ENCODE measurements at regions not wholly inside any gene's neighbourhood (a gene's known extent, or its start where the extent isn't known, plus 50 kb on each side); places are given as distances from the start of the nearest gene placed in this dataset.

GRCh38 chr3:71912839-71913495, 128.0 kb upstream of the PROK2 start:
- no peak for FAIRE-seq
- DNase-seq (ENCODE audit: insufficient read length, low spot score), result no peak
- TF ChIP-seq POU2F2 (IDR thresholded peaks at IDR 0.05; ENCODE audit: low read depth, low read length), result no peak
- no peak for TF ChIP-seq POLR2A (IDR thresholded peaks at IDR 0.05; ENCODE audit: low read depth, low read length)
- TF ChIP-seq SPI1 (IDR thresholded peaks at IDR 0.05; ENCODE audit: low read depth, low read length), result no peak
- no peak for TF ChIP-seq TAF1 (IDR thresholded peaks at IDR 0.05; ENCODE audit: low read depth, low read length)
- no peak for TF ChIP-seq POLR2AphosphoS5 (IDR thresholded peaks at IDR 0.05; ENCODE audit: low read depth, low read length)

DNA sequence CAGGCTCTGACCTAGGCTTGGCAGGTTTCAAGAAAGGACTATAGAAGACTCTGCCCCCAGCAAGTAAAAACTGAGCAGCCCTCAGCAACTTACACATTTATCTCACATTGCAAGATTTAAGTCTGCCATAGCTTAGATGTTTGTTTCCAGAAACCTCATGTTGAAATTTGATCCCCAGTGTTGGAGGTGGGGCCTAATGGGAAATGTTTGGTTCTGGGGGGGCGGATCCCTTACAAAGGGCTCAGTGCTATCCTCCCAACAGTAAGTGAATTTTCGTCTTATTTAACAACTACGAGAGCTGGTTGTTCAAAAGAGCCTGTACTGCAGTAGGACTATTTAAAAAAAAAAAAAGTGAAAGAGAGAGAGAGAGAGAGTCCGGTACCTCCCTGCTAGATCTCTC, 125.2 kb upstream of the PROK2 start:
- FAIRE-seq, result no peak
- TF ChIP-seq POU2F2 (IDR thresholded peaks at IDR 0.05; ENCODE audit: low read depth, low read length), result no peak
- no peak for TF ChIP-seq POLR2A (IDR thresholded peaks at IDR 0.05; ENCODE audit: low read depth, low read length)
- no peak for TF ChIP-seq POLR2AphosphoS5 (IDR thresholded peaks at IDR 0.05; ENCODE audit: low read depth, low read length)
- no peak for TF ChIP-seq PAX5 (IDR thresholded peaks at IDR 0.05; ENCODE audit: insufficient read depth, low read length, severe bottlenecking)
- TF ChIP-seq TAF1 (IDR thresholded peaks at IDR 0.05; ENCODE audit: low read depth, low read length), result no peak
- no peak for TF ChIP-seq SPI1 (IDR thresholded peaks at IDR 0.05; ENCODE audit: low read depth, low read length)
- DNase-seq (ENCODE audit: insufficient read length, low spot score), result no peak

DNA sequence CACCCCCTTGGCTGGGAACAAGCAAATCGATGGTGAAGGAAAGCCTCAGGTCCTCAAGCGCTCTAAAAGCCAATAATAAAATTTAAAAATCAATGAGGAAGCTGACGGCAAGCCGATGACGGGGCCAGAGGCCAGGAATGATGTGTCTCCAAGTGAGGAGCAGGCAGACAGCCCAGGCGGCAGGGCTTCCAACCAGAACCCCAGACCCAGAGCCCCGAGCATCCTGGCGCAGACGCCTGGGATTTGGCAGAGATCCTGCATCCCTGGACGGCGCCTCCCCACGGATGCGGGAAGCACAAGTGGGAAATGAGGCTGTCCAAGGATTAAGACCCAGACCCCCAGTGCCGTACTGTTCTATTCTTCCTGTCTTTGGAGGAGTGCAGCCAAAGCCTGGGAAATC, 123.0 kb upstream of the PROK2 start:
- no peak for TF ChIP-seq POLR2A (IDR thresholded peaks at IDR 0.05; ENCODE audit: low read depth, low read length)
- no peak for TF ChIP-seq POU2F2 (IDR thresholded peaks at IDR 0.05; ENCODE audit: low read depth, low read length)
- no peak for TF ChIP-seq PAX5 (IDR thresholded peaks at IDR 0.05; ENCODE audit: insufficient read depth, low read length, severe bottlenecking)
- TF ChIP-seq SPI1 (IDR thresholded peaks at IDR 0.05; ENCODE audit: low read depth, low read length), result no peak
- TF ChIP-seq TAF1 (IDR thresholded peaks at IDR 0.05; ENCODE audit: low read depth, low read length), result no peak
- no peak for TF ChIP-seq POLR2AphosphoS5 (IDR thresholded peaks at IDR 0.05; ENCODE audit: low read depth, low read length)
- no peak for DNase-seq (ENCODE audit: insufficient read length, low spot score)
- FAIRE-seq, result no peak

- DNase-seq (ENCODE audit: insufficient read length, low spot score) (no peak), FAIRE-seq (no peak)
- TF ChIP-seq POLR2AphosphoS5 (IDR thresholded peaks at IDR 0.05; ENCODE audit: low read depth, low read length) (no peak), TAF1 (IDR thresholded peaks at IDR 0.05; ENCODE audit: low read depth, low read length) (no peak), SPI1 (IDR thresholded peaks at IDR 0.05; ENCODE audit: low read depth, low read length) (no peak), PAX5 (IDR thresholded peaks at IDR 0.05; ENCODE audit: insufficient read depth, low read length, severe bottlenecking) (no peak), POLR2A (IDR thresholded peaks at IDR 0.05; ENCODE audit: low read depth, low read length) (no peak), POU2F2 (IDR thresholded peaks at IDR 0.05; ENCODE audit: low read depth, low read length) (no peak)
Observed at GRCh38 chr3:71906976-71907375, 122.0 kb upstream of the PROK2 start.

GRCh38 chr3:71905426-71905825, 120.5 kb upstream of the PROK2 start:
- FAIRE-seq, result peak; percentile 23
- TF ChIP-seq TAF1 (IDR thresholded peaks at IDR 0.05; ENCODE audit: low read depth, low read length) (no peak), POLR2AphosphoS5 (IDR thresholded peaks at IDR 0.05; ENCODE audit: low read depth, low read length) (no peak), PAX5 (IDR thresholded peaks at IDR 0.05; ENCODE audit: insufficient read depth, low read length, severe bottlenecking) (no peak), POU2F2 (IDR thresholded peaks at IDR 0.05; ENCODE audit: low read depth, low read length) (no peak), POLR2A (IDR thresholded peaks at IDR 0.05; ENCODE audit: low read depth, low read length) (no peak), SPI1 (IDR thresholded peaks at IDR 0.05; ENCODE audit: low read depth, low read length) (peak; percentile 66)
- DNase-seq (ENCODE audit: insufficient read length, low spot score), result peak; percentile 29

DNA sequence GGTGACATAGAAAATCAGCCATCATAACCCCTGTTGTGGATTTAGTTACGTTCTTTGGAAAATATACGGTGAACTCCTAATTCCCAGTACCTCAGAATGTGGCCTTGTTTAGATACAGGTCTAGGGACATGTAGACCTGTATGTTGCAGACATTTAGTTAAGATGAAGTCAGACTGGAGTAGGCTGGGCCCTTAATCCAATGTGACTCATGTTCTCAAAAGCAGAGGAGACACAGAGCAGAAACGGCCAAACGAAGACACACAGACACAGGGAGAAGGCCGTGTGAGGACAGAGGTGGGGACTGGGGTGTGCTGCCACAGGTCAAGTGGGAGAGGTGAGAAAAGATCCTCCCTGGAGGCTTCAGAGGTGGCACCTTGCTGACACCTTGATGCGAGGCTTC, 119.0 kb upstream of the PROK2 start:
- TF ChIP-seq PAX5 (IDR thresholded peaks at IDR 0.05; ENCODE audit: insufficient read depth, low read length, severe bottlenecking), result no peak
- TF ChIP-seq POLR2A (IDR thresholded peaks at IDR 0.05; ENCODE audit: low read depth, low read length), result no peak
- no peak for TF ChIP-seq TAF1 (IDR thresholded peaks at IDR 0.05; ENCODE audit: low read depth, low read length)
- no peak for TF ChIP-seq POLR2AphosphoS5 (IDR thresholded peaks at IDR 0.05; ENCODE audit: low read depth, low read length)
- DNase-seq (ENCODE audit: insufficient read length, low spot score) (no peak), FAIRE-seq (peak; percentile 38)

- no peak for DNase-seq (ENCODE audit: insufficient read length, low spot score)
- no peak for FAIRE-seq
- TF ChIP-seq POLR2A (IDR thresholded peaks at IDR 0.05; ENCODE audit: low read depth, low read length) (no peak), TAF1 (IDR thresholded peaks at IDR 0.05; ENCODE audit: low read depth, low read length) (no peak), POU2F2 (IDR thresholded peaks at IDR 0.05; ENCODE audit: low read depth, low read length) (no peak), PAX5 (IDR thresholded peaks at IDR 0.05; ENCODE audit: insufficient read depth, low read length, severe bottlenecking) (no peak), POLR2AphosphoS5 (IDR thresholded peaks at IDR 0.05; ENCODE audit: low read depth, low read length) (no peak), SPI1 (IDR thresholded peaks at IDR 0.05; ENCODE audit: low read depth, low read length) (no peak)
Observed at GRCh38 chr3:71903112-71903495, 118.2 kb upstream of the PROK2 start.

DNA sequence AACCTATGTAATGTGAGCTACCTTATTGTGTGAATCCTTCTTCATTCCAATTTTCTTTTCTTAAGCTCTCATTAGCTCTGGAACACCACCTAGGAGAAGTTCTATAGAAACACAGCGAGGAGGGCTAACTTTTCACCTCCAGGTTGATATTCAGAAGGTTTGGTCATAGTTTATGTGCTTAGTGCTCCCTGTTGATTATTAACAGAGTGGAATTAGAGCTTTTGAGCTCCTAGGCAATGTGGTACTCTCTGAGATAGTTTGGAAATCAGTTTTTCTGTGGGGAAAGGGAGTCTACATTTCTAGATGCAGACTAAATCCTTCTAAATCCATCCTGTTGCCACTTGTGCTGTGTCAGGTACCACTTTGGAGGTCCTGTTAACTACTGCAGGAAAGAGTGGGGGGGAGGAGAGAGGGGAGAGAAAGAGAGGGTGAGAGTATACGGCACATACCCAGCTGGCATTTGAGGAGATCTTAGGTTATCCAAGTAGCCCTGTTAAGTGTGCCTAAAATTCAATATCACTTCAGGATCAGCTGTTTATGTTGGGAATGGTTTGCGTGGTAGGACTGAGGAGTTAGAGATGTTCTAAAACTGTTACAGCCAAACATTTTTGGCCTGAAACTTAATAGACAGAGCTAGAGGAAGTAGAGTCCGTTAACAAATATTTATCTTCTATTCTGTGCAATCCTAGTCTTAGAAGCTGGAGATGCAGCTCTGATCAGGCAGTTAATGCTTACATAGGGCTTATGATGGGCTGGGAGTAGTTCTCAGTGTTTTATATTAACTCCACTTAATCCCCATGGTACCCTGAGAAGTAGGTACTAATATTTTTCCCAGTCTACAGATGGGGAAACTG, 117.5 kb upstream of the PROK2 start:
- TF ChIP-seq POLR2AphosphoS5 (IDR thresholded peaks at IDR 0.05; ENCODE audit: low read depth, low read length), result no peak
- no peak for FAIRE-seq

GRCh38 chr3:71901645-71902044, 116.7 kb upstream of the PROK2 start:
- TF ChIP-seq PAX5 (IDR thresholded peaks at IDR 0.05; ENCODE audit: insufficient read depth, low read length, severe bottlenecking), result no peak
- TF ChIP-seq TAF1 (IDR thresholded peaks at IDR 0.05; ENCODE audit: low read depth, low read length), result no peak
- TF ChIP-seq SPI1 (IDR thresholded peaks at IDR 0.05; ENCODE audit: low read depth, low read length), result no peak
- no peak for TF ChIP-seq POLR2A (IDR thresholded peaks at IDR 0.05; ENCODE audit: low read depth, low read length)
- no peak for TF ChIP-seq POU2F2 (IDR thresholded peaks at IDR 0.05; ENCODE audit: low read depth, low read length)
- TF ChIP-seq POLR2AphosphoS5 (IDR thresholded peaks at IDR 0.05; ENCODE audit: low read depth, low read length), result no peak
- FAIRE-seq, result no peak
- no peak for DNase-seq (ENCODE audit: insufficient read length, low spot score)

More for the DNA sequence above, 117.5 kb upstream of the PROK2 start:
- DNase-seq (ENCODE audit: insufficient read length, low spot score), result no peak

All from GM12891 (cell line).